DMS79 (cell line): ENCODE measurements at regions not wholly inside any gene's neighbourhood (a gene's known extent, or its start where the extent isn't known, plus 50 kb on each side); places are given as distances from the start of the nearest gene placed in this dataset.
"Not testable (repeated sequence)": the region's sequence is repeated elsewhere in the genome, so short reads cannot be mapped to it uniquely, and the experiment has no call there.

Experiments
- DNase-seq: peaks from one replicate; lab custom pipeline; 2025; lab: John Stamatoyannopoulos, UW

DNA sequence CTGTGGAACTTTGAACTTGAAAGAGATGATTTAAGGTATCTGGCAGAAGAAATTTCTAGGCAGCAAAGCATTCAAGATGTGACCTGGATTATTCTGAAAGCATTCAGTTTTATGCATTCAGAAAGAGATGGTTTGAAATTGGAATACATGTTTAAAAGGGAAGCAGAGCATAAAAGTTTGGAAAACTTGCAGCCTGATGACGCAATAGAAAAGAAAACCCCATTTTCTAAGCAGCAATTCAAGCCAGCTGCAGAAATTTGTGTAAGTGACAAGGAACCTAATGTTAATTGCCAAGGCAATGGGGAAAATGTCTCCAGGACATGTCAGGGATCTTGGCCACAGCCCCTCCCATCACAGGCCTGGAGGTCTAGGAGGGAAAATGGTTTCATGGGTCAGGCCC, 354.0 kb downstream of the ZNF326 start:
- no peak for DNase-seq

DNA sequence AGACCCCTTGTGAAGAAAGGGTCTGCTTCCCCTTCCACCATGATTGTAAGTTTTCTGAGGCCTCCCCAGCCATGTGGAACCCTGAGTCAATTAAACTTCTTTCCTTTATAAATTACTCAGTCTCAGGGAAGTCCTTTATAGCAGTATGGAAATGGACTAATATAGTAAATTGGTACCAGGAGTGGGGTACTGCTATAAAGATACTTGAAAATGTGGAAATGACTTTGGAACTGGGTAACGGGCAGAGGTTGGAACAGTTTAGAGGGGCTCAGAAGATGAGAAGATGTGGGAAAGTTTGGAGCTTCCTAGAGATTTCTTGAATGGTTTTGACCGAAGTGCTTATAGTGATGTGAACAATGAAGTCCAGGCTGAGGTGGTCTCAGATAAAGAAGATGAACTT, 353.5 kb downstream of the ZNF326 start:
- DNase-seq: not testable (repeated sequence)

DNA sequence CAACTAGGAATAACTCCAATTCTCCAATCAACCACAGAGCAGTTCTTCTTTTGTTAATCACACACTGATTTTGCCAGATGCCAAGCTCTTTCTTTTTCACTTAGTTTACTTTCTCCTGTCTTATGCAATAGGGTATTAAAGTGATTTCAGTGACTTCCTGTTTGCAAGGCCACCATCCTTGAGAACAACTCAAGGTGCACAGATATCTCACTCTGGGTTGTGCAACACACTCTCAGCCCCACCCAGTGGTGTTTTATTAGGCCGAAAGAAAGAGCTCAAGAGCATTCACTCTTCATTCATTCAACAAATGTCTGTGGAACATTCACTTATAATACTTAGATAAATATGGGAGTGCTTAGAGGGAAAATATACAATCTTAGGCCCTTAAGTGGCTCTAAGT, 352.5 kb downstream of the ZNF326 start:
- DNase-seq: no peak

GRCh38 chr1:90346757-90347156, 351.8 kb downstream of the ZNF326 start:
- no peak for DNase-seq

- DNase-seq: no peak
These were observed 351.4 kb downstream of the ZNF326 start for GRCh38 chr1:90346349-90346748.

DNA sequence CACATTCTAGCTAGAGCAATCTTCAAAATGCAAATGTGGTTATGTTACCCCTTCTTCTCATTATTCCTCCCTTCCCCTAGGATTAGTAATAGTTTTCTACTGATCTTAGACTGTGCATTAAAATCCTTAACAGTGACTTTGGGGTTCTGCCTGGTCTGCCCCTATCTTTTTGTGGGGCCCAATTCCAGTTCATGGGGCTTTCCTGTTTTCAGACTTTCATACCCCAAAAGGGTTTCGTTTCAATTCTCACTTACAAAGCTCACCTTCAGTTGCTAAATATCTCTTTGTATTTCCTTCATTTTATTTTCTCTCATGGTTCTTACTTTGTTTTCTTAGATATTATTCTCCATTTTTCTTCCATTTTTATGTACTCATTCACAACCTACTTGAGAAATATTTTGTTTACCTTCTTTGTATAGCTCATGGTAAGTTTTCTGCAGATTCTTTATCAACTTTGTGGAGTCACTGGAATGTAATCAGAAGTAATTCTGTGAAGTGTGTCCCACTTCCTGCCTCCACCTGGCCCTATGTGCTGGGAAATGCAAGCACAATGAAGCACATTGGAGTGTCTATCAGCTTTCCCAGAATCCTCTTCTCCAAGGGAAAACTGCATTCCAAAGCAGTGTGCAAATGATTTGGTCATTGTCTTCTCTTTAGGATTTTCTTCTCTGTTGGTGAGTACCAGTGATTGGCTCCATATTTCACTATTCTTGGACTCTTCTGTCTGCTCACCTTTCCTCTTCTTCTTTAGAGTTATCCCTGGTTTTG, 350.2 kb downstream of the ZNF326 start:
- DNase-seq: no peak

DNA sequence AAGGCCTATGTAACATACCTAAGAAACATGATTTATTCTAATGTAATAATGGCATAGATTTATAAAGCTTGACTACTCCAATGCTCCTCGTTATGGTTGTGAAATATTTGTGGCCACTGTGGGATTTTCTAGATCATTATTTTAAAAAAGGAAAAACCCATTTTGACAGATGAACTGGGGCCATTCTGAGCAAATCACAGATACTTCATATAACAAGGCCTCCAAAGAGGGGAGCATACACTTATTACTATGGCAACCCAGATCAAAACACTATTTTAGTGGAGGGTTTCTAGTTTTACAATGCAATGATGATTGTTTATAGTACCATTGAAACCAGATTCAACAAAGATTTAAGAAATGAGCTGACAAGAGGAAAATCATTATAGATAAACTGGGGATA, 346.6 kb downstream of the ZNF326 start:
- DNase-seq: no peak

DNA sequence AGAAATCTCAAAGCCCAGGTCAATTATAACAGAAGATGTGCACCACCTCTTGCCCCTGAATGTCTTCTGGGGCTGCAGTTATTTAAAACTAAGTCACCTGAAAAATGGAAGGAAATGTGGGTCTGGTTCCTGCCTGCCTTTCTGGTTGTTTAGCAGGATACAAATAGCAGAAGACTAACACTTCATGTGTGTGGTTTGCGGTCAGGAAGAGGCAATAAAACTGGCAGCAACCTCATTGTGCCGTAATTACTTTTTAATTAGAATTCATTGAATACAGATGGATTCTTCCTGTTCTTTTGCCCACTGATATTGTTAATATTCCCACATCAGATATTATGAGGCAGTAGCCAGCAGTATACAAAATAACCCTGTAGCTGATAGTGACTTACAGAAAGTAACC, 345.7 kb downstream of the ZNF326 start:
- DNase-seq: no peak

- DNase-seq: no peak
These were observed 344.9 kb downstream of the ZNF326 start for GRCh38 chr1:90339811-90340210.

GRCh38 chr1:90336552-90337324, 341.8 kb downstream of the ZNF326 start:
- DNase-seq: no peak

DNA sequence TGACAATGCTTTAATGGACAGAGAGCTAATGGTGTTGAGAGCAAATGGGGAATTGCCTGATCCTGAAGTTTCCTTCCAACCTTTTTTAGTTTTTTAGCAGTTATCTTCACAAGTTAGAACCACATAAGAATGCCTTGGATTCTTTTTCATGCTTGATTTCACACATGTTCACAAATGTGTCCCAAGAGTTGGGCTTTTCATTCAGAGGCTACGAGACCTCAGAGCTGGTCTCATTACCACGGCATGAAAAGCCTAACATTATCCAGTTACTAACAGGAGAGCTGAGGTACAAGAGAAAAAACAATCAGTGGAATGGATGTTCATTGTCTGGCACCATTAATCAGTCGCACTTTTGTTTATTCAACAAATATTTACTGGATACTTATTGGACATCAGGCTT, 340.6 kb downstream of the ZNF326 start:
- DNase-seq: no peak

- no peak for DNase-seq
These were observed 339.2 kb downstream of the ZNF326 start for GRCh38 chr1:90334137-90334536.

DNA sequence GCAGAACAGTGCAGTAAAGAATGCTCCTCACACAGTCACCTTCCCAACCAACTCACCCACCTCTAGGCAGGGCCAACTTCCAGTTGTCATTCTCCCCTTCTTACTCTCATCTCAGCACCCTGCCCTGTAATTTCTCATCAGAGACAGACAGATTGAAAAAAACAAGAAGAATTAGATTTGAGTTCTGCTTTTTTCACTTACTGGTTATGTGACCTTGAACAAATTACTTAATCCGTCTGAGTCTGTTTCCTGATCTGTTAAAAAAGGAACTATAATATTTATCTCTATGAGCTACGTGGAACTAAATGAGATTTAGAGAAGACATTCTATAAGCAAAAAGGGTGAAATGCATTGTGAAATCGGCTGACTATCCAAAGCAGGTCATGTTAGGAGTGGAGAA, 330.3 kb downstream of the ZNF326 start:
- DNase-seq: no peak

DNA sequence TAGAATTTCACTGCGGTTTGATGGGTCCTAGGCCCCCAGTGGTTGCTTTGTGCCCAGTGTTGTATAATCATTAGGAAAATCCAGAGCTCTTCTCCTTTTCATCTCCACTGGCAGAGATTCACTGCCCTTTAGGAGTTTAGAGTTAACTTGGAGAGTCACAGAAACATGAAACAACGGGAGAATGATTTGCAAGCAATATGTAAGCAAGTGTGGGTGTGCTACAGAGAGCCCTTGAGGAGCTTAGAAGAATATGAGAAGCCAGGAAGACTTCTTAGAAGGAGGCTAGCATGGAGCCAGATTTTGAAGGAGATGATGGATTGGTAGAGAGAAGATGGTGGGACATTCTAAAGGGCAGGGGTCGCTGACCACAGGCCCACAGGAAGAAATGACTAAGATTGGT, 327.3 kb downstream of the ZNF326 start:
- DNase-seq: no peak

GRCh38 chr1:90319918-90320317, 325.0 kb downstream of the ZNF326 start:
- DNase-seq: no peak

DNA sequence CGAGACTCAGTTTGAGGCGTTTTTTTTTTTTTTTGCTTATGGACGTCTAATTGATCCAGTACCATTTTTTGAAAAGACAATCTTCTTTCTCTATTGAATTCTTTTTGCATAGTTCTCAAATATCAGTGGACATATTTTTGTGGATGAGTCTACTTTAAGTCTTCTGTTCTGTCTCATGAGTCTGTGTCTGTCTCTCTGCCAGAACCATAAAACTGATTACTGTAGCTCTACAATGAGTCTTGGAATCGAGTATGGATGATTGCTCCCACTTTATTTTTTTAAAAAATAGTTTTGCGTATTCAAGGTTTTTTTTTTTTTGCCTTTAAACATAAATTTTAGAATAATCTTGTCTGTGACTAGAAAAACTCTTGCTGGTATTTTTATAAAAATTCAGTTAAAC, 323.5 kb downstream of the ZNF326 start:
- DNase-seq: no peak

GRCh38 chr1:90317628-90318027, 322.7 kb downstream of the ZNF326 start:
- no peak for DNase-seq

- no peak for DNase-seq
These were observed 319.6 kb downstream of the ZNF326 start for GRCh38 chr1:90314533-90314932.

GRCh38 chr1:90313778-90314177, 318.9 kb downstream of the ZNF326 start:
- DNase-seq: no peak

DNA sequence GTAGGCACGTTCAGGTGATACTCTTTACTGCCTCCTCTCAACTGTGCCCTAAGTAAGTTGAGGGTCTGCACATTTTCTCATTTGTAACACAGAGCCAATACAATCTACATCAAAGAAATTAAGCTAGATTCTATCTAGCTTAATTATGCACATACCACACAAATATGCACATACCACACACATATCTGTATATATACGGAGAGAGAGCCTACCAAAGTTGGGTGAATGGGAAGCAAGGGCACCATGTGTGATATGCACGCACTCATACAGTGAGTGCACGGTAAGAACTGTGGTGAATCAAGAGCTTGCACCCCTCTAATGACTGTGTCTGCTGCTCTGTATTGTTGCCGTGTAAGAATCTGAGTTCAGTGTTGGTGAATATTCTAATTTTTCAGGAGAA, 314.9 kb downstream of the ZNF326 start:
- DNase-seq: no peak

GRCh38 chr1:90308421-90308820, 313.5 kb downstream of the ZNF326 start:
- DNase-seq: no peak

DNA sequence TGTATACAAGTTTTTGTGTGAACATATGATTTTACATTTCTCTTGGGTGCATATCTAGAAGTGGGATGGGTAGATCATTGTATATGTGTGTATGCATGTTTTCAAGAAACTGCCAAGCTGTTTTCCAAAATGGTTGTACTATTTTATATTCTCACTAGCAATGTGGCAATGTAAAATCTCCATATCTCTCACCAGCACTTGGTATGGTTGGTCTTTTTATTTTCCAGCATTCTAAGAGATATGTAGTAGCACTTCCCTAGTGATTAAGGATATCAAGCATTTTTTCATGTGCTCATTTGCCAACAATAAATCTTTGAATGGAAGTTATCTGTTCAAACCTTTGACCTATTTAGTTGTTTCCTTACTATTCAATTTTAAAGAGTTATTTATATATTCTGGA, 310.7 kb downstream of the ZNF326 start:
- no peak for DNase-seq

DNA sequence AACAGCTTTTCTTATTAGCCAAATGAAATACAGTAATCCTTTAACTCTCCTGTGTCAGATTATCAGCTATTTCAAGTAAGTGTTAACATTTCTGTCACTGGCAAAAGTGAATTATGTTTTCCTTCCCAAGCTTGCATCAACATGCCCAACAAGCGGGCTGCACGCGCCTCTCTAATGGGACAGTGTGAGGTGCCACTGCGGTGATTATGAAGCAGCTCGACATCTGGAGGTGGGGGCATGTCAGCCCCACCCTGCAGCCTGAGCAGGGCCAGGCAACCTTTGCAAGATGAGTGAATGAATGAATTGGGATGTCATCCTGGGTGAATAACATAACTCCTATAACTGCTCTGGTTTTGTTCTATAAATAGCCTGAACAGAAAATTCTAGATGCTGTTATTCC, 301.4 kb downstream of the ZNF326 start:
- DNase-seq: no peak

- DNase-seq: no peak
These were observed 300.6 kb downstream of the ZNF326 start for GRCh38 chr1:90295534-90295933.
